Memory B cell (primary cell): ENCODE measurements at regions not wholly inside any gene's neighbourhood (a gene's known extent, or its start where the extent isn't known, plus 50 kb on each side); places are given as distances from the start of the nearest gene placed in this dataset.
A peak's percentile ranks its signal among the peaks of the same experiment; 100 is the strongest.

Experiments
- ATAC-seq: fragments of 150-1000 bp; cut with Tn5 transposase; 2 replicates; pipeline ENCODE4 v1.10.0; 2021; ENCODE audit warnings: low read depth, mild to moderate bottlenecking, moderate library complexity
- DNase-seq, 2 donors: peaks; one replicate each; pipeline ENCODE4 v3.0.0; 2022; ENCODE audit warnings: low spot score in 2 of 2
- H3K27ac Mint-ChIP-seq: one replicate; pipeline ENCODE4 v1.8.0; 2022; ENCODE audit warnings: mild to moderate bottlenecking, moderate library complexity, mixed read lengths
- H3K27me3 Mint-ChIP-seq: one replicate; pipeline ENCODE4 v1.8.0; 2022; ENCODE audit warnings: mixed read lengths
- H3K36me3 Mint-ChIP-seq: one replicate; pipeline ENCODE4 v1.8.0; 2022; ENCODE audit warnings: mild to moderate bottlenecking, mixed read lengths
- H3K4me1 Mint-ChIP-seq: one replicate; pipeline ENCODE4 v1.8.0; 2022; ENCODE audit warnings: mixed read lengths
- H3K4me3 Mint-ChIP-seq: one replicate; pipeline ENCODE4 v1.8.0; 2022; ENCODE audit warnings: mild to moderate bottlenecking, moderate library complexity, mixed read lengths
- H3K9me3 Mint-ChIP-seq: one replicate; pipeline ENCODE4 v1.8.0; 2022; ENCODE audit warnings: mixed read lengths

GRCh38 chrX:38975368-38975942, 174.2 kb downstream of the MID1IP1 start:
- Mint-ChIP-seq H3K9me3 (no peaks in the 10 kb centered on the region), H3K27me3 (peaks cover 2% of the 10 kb centered on the region), H3K4me1 (no peaks in the 10 kb centered on the region), H3K27ac (no peak overlapping the region), H3K36me3 (no peaks in the 10 kb centered on the region), H3K4me3 (no peak overlapping the region)
- no peak for ATAC-seq
- no peak for DNase-seq

GRCh38 chrX:38982370-38982769, 181.1 kb downstream of the MID1IP1 start:
- H3K4me3 Mint-ChIP-seq = no peak overlapping the region
- peaks cover 2% of the 10 kb centered on the region for H3K4me1 Mint-ChIP-seq
- no peak overlapping the region for H3K27ac Mint-ChIP-seq
- no peaks in the 10 kb centered on the region for H3K9me3 Mint-ChIP-seq
- ATAC-seq (no peak), DNase-seq (no peak)
- H3K27me3 Mint-ChIP-seq = no peaks in the 10 kb centered on the region
- no peaks in the 10 kb centered on the region for H3K36me3 Mint-ChIP-seq

- Mint-ChIP-seq H3K36me3 (no peaks in the 10 kb centered on the region), H3K9me3 (no peaks in the 10 kb centered on the region), H3K27ac (no peak overlapping the region), H3K4me3 (no peak overlapping the region), H3K4me1 (peaks cover 2% of the 10 kb centered on the region), H3K27me3 (no peaks in the 10 kb centered on the region)
- DNase-seq = no peak
- ATAC-seq = no peak
These were observed 181.6 kb downstream of the MID1IP1 start for GRCh38 chrX:38982843-38983242.

GRCh38 chrX:38985375-38985774, 184.1 kb downstream of the MID1IP1 start:
- no peaks in the 10 kb centered on the region for H3K36me3 Mint-ChIP-seq
- ATAC-seq (peak; percentile 43), DNase-seq (peak in 1 of 2 donors; percentile 1)
- H3K9me3 Mint-ChIP-seq = no peaks in the 10 kb centered on the region
- H3K4me1 Mint-ChIP-seq = peaks cover 2% of the 10 kb centered on the region
- no peak overlapping the region for H3K27ac Mint-ChIP-seq
- no peak overlapping the region for H3K4me3 Mint-ChIP-seq
- H3K27me3 Mint-ChIP-seq = no peaks in the 10 kb centered on the region

GRCh38 chrX:38985945-38986344, 184.7 kb downstream of the MID1IP1 start:
- no peaks in the 10 kb centered on the region for H3K27me3 Mint-ChIP-seq
- no peaks in the 10 kb centered on the region for H3K36me3 Mint-ChIP-seq
- H3K4me3 Mint-ChIP-seq = no peak overlapping the region
- DNase-seq = no peak
- no peaks in the 10 kb centered on the region for H3K9me3 Mint-ChIP-seq
- peaks cover 2% of the 10 kb centered on the region for H3K4me1 Mint-ChIP-seq
- no peak for ATAC-seq
- no peak overlapping the region for H3K27ac Mint-ChIP-seq

- ATAC-seq (no peak), DNase-seq (no peak)
- H3K4me3 Mint-ChIP-seq = no peak overlapping the region
- H3K36me3 Mint-ChIP-seq = no peaks in the 10 kb centered on the region
- no peaks in the 10 kb centered on the region for H3K9me3 Mint-ChIP-seq
- no peaks in the 10 kb centered on the region for H3K27me3 Mint-ChIP-seq
- no peak overlapping the region for H3K27ac Mint-ChIP-seq
- peaks cover 2% of the 10 kb centered on the region for H3K4me1 Mint-ChIP-seq
These were observed 185.3 kb downstream of the MID1IP1 start for GRCh38 chrX:38986586-38986985.

- H3K27me3 Mint-ChIP-seq = no peaks in the 10 kb centered on the region
- no peaks in the 10 kb centered on the region for H3K9me3 Mint-ChIP-seq
- DNase-seq (no peak), ATAC-seq (no peak)
- H3K36me3 Mint-ChIP-seq = no peaks in the 10 kb centered on the region
- no peak overlapping the region for H3K27ac Mint-ChIP-seq
- no peak overlapping the region for H3K4me3 Mint-ChIP-seq
- H3K4me1 Mint-ChIP-seq = peaks cover 2% of the 10 kb centered on the region
These were observed 186.0 kb downstream of the MID1IP1 start for GRCh38 chrX:38987198-38987651.

GRCh38 chrX:38988301-38988700, 187.0 kb downstream of the MID1IP1 start:
- DNase-seq (no peak), ATAC-seq (no peak)
- no peaks in the 10 kb centered on the region for H3K36me3 Mint-ChIP-seq
- no peaks in the 10 kb centered on the region for H3K9me3 Mint-ChIP-seq
- H3K27me3 Mint-ChIP-seq = peaks cover 1% of the 10 kb centered on the region
- H3K4me1 Mint-ChIP-seq = no peaks in the 10 kb centered on the region
- H3K4me3 Mint-ChIP-seq = no peak overlapping the region
- H3K27ac Mint-ChIP-seq = no peak overlapping the region

- no peak overlapping the region for H3K4me3 Mint-ChIP-seq
- ATAC-seq (no peak), DNase-seq (no peak)
- no peaks in the 10 kb centered on the region for H3K9me3 Mint-ChIP-seq
- peaks cover 1% of the 10 kb centered on the region for H3K27me3 Mint-ChIP-seq
- H3K36me3 Mint-ChIP-seq = no peaks in the 10 kb centered on the region
- H3K27ac Mint-ChIP-seq = no peak overlapping the region
- H3K4me1 Mint-ChIP-seq = no peaks in the 10 kb centered on the region
These were observed 187.8 kb downstream of the MID1IP1 start for GRCh38 chrX:38989076-38989475.

GRCh38 chrX:38991656-38992440, 190.6 kb downstream of the MID1IP1 start:
- H3K27me3 Mint-ChIP-seq = peaks cover 1% of the 10 kb centered on the region
- ATAC-seq (no peak), DNase-seq (no peak)
- no peak overlapping the region for H3K4me3 Mint-ChIP-seq
- H3K4me1 Mint-ChIP-seq = no peaks in the 10 kb centered on the region
- H3K27ac Mint-ChIP-seq = no peak overlapping the region
- no peaks in the 10 kb centered on the region for H3K36me3 Mint-ChIP-seq
- no peaks in the 10 kb centered on the region for H3K9me3 Mint-ChIP-seq

- no peak overlapping the region for H3K27ac Mint-ChIP-seq
- H3K4me1 Mint-ChIP-seq = no peaks in the 10 kb centered on the region
- ATAC-seq (no peak), DNase-seq (no peak)
- H3K9me3 Mint-ChIP-seq = no peaks in the 10 kb centered on the region
- no peak overlapping the region for H3K4me3 Mint-ChIP-seq
- peaks cover 1% of the 10 kb centered on the region for H3K27me3 Mint-ChIP-seq
- H3K36me3 Mint-ChIP-seq = no peaks in the 10 kb centered on the region
These were observed 191.3 kb downstream of the MID1IP1 start for GRCh38 chrX:38992441-38993096.

GRCh38 chrX:38993500-38993899, 192.2 kb downstream of the MID1IP1 start:
- Mint-ChIP-seq H3K4me1 (no peaks in the 10 kb centered on the region), H3K9me3 (no peaks in the 10 kb centered on the region), H3K27me3 (peaks cover 1% of the 10 kb centered on the region), H3K36me3 (no peaks in the 10 kb centered on the region), H3K4me3 (no peak overlapping the region), H3K27ac (no peak overlapping the region)
- no peak for DNase-seq
- ATAC-seq = no peak

- Mint-ChIP-seq H3K4me3 (no peak overlapping the region), H3K36me3 (no peaks in the 10 kb centered on the region), H3K4me1 (no peaks in the 10 kb centered on the region), H3K9me3 (peaks cover 1% of the 10 kb centered on the region), H3K27me3 (peaks cover 5% of the 10 kb centered on the region), H3K27ac (no peak overlapping the region)
- no peak for ATAC-seq
- DNase-seq = no peak
These were observed 197.8 kb downstream of the MID1IP1 start for GRCh38 chrX:38999099-38999498.

- H3K9me3 Mint-ChIP-seq = peaks cover 1% of the 10 kb centered on the region
- H3K27ac Mint-ChIP-seq = no peak overlapping the region
These were observed 198.9 kb downstream of the MID1IP1 start for GRCh38 chrX:38999967-39000745.

More at GRCh38 chrX:38999967-39000745, 198.9 kb downstream of the MID1IP1 start:
- H3K36me3 Mint-ChIP-seq = no peaks in the 10 kb centered on the region
- DNase-seq (no peak), ATAC-seq (no peak)
- H3K27me3 Mint-ChIP-seq = peaks cover 5% of the 10 kb centered on the region
- no peak overlapping the region for H3K4me3 Mint-ChIP-seq
- H3K4me1 Mint-ChIP-seq = no peaks in the 10 kb centered on the region
